Suppressor macrophage treated with lipopolysaccharide for 4 hours (primary cell): ENCODE measurements at regions not wholly inside any gene's neighbourhood (a gene's known extent, or its start where the extent isn't known, plus 50 kb on each side); places are given as distances from the start of the nearest gene placed in this dataset.

Experiments used
- DNase-seq: peaks from one replicate; pipeline ENCODE4 v3.0.0-alpha.2; 2020

- DNase-seq, result no peak
Measured at GRCh38 chr14:54211551-54212308, 185.1 kb upstream of the CDKN3 start.

- no peak for DNase-seq
Measured at GRCh38 chr14:54213536-54213935, 183.3 kb upstream of the CDKN3 start.

- no peak for DNase-seq
Measured at GRCh38 chr14:54216827-54217226, 180.0 kb upstream of the CDKN3 start.

- no peak for DNase-seq
Measured at GRCh38 chr14:54219261-54220070, 177.3 kb upstream of the CDKN3 start.

GRCh38 chr14:54220071-54220703, 176.6 kb upstream of the CDKN3 start:
- no peak for DNase-seq

GRCh38 chr14:54220704-54221431, 175.9 kb upstream of the CDKN3 start:
- no peak for DNase-seq

GRCh38 chr14:54221432-54221803, 175.4 kb upstream of the CDKN3 start:
- no peak for DNase-seq

GRCh38 chr14:54221971-54222370, 174.8 kb upstream of the CDKN3 start:
- DNase-seq, result no peak

- no peak for DNase-seq
Measured at GRCh38 chr14:54223831-54224402, 172.9 kb upstream of the CDKN3 start.

GRCh38 chr14:54225457-54226060, 171.2 kb upstream of the CDKN3 start:
- no peak for DNase-seq

- no peak for DNase-seq
Measured at GRCh38 chr14:54226103-54226502, 170.7 kb upstream of the CDKN3 start.

- no peak for DNase-seq
Measured at GRCh38 chr14:54226558-54226957, 170.2 kb upstream of the CDKN3 start.

GRCh38 chr14:54229136-54229535, 167.7 kb upstream of the CDKN3 start:
- DNase-seq, result no peak

GRCh38 chr14:54230645-54231044, 166.2 kb upstream of the CDKN3 start:
- DNase-seq, result no peak

- no peak for DNase-seq
Measured at GRCh38 chr14:54232735-54233134, 164.1 kb upstream of the CDKN3 start.

GRCh38 chr14:54241517-54241916, 155.3 kb upstream of the CDKN3 start:
- DNase-seq, result no peak

- DNase-seq, result no peak
Measured at GRCh38 chr14:54251356-54251755, 145.5 kb upstream of the CDKN3 start.

GRCh38 chr14:54252072-54252730, 144.6 kb upstream of the CDKN3 start:
- DNase-seq, result no peak

GRCh38 chr14:54253195-54253947, 143.4 kb upstream of the CDKN3 start:
- no peak for DNase-seq

- DNase-seq, result no peak
Measured at GRCh38 chr14:54256156-54256555, 140.7 kb upstream of the CDKN3 start.

- no peak for DNase-seq
Measured at GRCh38 chr14:54257424-54257823, 139.4 kb upstream of the CDKN3 start.
